KMS-11 (cell line): ENCODE measurements at regions not wholly inside any gene's neighbourhood (a gene's known extent, or its start where the extent isn't known, plus 50 kb on each side); places are given as distances from the start of the nearest gene placed in this dataset.

ENCODE experiments used
- H2AFZ ChIP-seq: fragments of 200-600 bp; sonication (generic); 2 replicates; pipeline ENCODE4 v1.6.1; 2016; ENCODE audit warnings: antibody characterized with exemption, mixed run types, low read depth
- H3K27ac ChIP-seq: fragments of 200-600 bp; sonication (generic); 2 replicates; pipeline ENCODE4 v1.6.1; 2016; ENCODE audit warnings: mild to moderate bottlenecking, mixed run types
- H3K27me3 ChIP-seq: fragments of 200-600 bp; sonication (generic); 2 replicates; pipeline ENCODE4 v1.6.1; 2017; ENCODE audit warnings: mild to moderate bottlenecking, low read depth, mixed run types, moderate library complexity; ENCODE audit not compliant: insufficient read depth
- H3K36me3 ChIP-seq: fragments of 200-600 bp; sonication (generic); 2 replicates; pipeline ENCODE4 v1.6.1; 2017; ENCODE audit warnings: mild to moderate bottlenecking, mixed run types; ENCODE audit not compliant: insufficient read depth
- H3K4me1 ChIP-seq: fragments of 200-600 bp; sonication (generic); 2 replicates; pipeline ENCODE4 v1.6.1; 2016; ENCODE audit warnings: mild to moderate bottlenecking, low read depth, mixed run types; ENCODE audit not compliant: poor library complexity, severe bottlenecking
- H3K4me2 ChIP-seq: fragments of 200-600 bp; sonication (generic); 2 replicates; pipeline ENCODE4 v1.7.0; 2016; ENCODE audit warnings: mild to moderate bottlenecking, mixed run types
- H3K4me3 ChIP-seq: fragments of 200-600 bp; sonication (generic); IDR thresholded peaks from 2 replicates; pipeline ENCODE4 v1.6.1; 2017; ENCODE audit warnings: low read depth, low read length, mixed read lengths; ENCODE audit not compliant: insufficient read depth
- H3K79me2 ChIP-seq: fragments of 200-600 bp; sonication (generic); 2 replicates; pipeline ENCODE4 v1.6.1; 2016; ENCODE audit warnings: low read depth, mixed run types; ENCODE audit not compliant: insufficient read depth
- H3K9ac ChIP-seq: fragments of 200-600 bp; sonication (generic); 2 replicates; pipeline ENCODE4 v1.6.1; 2016; ENCODE audit warnings: mild to moderate bottlenecking, mixed run types
- H4K20me1 ChIP-seq: fragments of 200-600 bp; sonication (generic); 2 replicates; pipeline ENCODE4 v1.6.1; 2016; ENCODE audit warnings: mild to moderate bottlenecking, mixed run types; ENCODE audit not compliant: insufficient read depth
- TF ChIP-seq, protein P1 (sequence below): fragments of 200-600 bp; sonication (generic); conservative IDR thresholded peaks from 2 replicates; pipeline ENCODE4 v1.6.1; 2017; ENCODE audit warnings: low read depth, mild to moderate bottlenecking, antibody characterized with exemption, low read length, moderate library complexity, mixed read lengths

DNA sequence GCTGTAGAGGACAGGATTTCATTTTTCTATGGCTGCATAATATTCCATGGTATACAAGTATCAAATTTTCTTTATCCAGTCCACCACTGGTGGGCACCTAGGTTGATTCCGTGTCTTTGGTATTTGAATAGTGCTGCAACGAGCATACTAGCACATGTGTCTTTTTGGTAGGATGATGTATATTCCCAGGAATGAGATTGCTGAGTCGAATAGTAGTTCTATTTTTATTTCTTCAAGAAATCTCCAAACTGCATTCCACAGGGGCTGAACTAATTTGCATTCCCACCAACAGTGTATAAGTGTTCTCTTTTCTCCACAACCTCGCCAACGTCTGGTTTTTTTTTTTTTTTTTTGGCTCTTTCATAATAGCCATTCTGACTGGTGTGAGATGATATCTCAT, 550.0 kb downstream of the REEP3 start:
- no peaks in the 10 kb centered on the region for H3K27me3 ChIP-seq

DNA sequence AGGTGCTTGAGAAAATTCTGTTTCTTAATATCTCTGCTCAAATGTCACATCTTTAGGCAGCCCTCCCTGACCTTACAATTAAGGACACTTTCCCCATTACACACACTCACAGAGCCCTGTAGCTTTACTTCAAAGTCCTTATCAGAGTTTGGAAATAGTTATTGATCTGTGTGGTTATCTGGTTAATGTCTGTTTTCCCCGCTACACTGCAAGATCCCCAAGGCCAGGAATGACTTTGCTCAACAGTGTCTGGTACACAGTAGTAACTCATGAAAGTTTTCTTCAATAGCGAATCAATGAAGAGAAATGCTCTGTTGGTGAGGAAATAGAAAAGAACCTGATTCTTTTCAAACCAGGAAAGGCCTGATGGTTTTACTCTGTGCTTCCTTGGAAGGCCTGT, 554.4 kb downstream of the REEP3 start:
- TF ChIP-seq, protein P1, sequence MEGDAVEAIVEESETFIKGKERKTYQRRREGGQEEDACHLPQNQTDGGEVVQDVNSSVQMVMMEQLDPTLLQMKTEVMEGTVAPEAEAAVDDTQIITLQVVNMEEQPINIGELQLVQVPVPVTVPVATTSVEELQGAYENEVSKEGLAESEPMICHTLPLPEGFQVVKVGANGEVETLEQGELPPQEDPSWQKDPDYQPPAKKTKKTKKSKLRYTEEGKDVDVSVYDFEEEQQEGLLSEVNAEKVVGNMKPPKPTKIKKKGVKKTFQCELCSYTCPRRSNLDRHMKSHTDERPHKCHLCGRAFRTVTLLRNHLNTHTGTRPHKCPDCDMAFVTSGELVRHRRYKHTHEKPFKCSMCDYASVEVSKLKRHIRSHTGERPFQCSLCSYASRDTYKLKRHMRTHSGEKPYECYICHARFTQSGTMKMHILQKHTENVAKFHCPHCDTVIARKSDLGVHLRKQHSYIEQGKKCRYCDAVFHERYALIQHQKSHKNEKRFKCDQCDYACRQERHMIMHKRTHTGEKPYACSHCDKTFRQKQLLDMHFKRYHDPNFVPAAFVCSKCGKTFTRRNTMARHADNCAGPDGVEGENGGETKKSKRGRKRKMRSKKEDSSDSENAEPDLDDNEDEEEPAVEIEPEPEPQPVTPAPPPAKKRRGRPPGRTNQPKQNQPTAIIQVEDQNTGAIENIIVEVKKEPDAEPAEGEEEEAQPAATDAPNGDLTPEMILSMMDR: no peak
- Histone ChIP-seq H3K79me2 (no peaks in the 10 kb centered on the region), H3K36me3 (no peaks in the 10 kb centered on the region), H3K27ac (no peak overlapping the region), H3K4me1 (no peaks in the 10 kb centered on the region), H4K20me1 (no peaks in the 10 kb centered on the region), H2AFZ (no peak overlapping the region), H3K4me2 (no peak overlapping the region), H3K4me3 (no peak overlapping the region), H3K9ac (no peak overlapping the region), H3K27me3 (no peaks in the 10 kb centered on the region)

More for the DNA sequence above, 550.0 kb downstream of the REEP3 start:
- TF ChIP-seq, protein P1: no peak
- no peaks in the 10 kb centered on the region for H3K36me3 ChIP-seq
- no peaks in the 10 kb centered on the region for H3K4me1 ChIP-seq
- no peak overlapping the region for H3K4me2 ChIP-seq
- no peaks in the 10 kb centered on the region for H4K20me1 ChIP-seq
- H3K4me3 ChIP-seq: no peak overlapping the region
- H3K9ac ChIP-seq: no peak overlapping the region
- no peak overlapping the region for H3K27ac ChIP-seq
- no peak overlapping the region for H2AFZ ChIP-seq
- H3K79me2 ChIP-seq: no peaks in the 10 kb centered on the region

DNA sequence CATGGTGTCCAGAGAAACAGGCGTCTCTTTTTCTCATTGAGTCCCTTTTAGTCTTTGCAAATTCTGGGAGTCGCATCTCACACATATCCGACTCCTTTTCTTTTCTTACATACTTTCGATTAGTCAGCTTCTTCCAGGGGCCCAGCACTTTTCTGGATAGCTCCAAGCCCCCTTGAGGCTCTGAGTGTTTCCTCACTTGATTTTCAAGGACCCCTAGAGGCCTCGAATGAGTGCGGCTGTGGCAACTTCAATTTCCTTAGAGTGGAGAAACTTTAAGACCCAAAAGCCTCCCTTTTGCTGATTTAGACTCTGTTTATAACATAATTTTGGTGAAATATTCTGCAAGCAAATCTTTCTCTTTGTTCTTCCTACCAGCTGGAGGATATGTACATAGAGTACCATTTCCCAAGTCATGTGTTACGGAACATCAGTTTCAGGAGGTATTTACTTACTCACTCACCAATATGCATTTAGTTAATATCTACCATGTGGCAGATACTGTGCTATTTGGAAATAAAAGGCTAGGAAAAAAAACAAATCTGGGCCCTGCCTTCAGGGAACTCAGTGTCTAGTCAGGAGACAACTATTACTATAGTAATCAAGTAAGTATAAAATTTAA, 555.2 kb downstream of the REEP3 start:
- no peaks in the 10 kb centered on the region for H3K4me1 ChIP-seq
- no peak overlapping the region for H3K4me2 ChIP-seq
- H2AFZ ChIP-seq: no peak overlapping the region
- H3K27ac ChIP-seq: no peak overlapping the region
- no peak overlapping the region for H3K4me3 ChIP-seq
- H3K36me3 ChIP-seq: no peaks in the 10 kb centered on the region
- TF ChIP-seq, protein P1: no peak
- no peaks in the 10 kb centered on the region for H3K79me2 ChIP-seq
- no peaks in the 10 kb centered on the region for H3K27me3 ChIP-seq
- no peak overlapping the region for H3K9ac ChIP-seq
- no peaks in the 10 kb centered on the region for H4K20me1 ChIP-seq

DNA sequence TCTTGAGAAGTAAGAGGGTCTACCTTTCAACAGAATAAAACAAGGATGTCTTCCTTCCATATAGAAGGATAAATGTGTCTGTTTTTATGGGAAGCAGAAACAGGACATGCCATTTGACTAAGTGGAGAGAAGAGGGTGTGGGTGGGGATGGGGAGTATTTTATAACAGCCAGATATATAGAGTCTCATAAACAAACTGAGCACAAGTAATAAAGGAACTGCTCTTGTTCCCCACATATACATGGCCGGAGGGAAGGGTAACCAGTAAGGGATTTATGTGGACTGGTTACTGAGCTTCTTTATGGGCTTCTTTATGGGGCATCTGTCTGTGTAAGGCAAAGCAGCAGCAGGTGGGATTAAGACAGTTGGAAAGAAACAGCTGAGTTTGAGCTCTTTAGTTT, 558.1 kb downstream of the REEP3 start:
- H3K9ac ChIP-seq: no peak overlapping the region
- TF ChIP-seq, protein P1: no peak

More for the DNA sequence above, 558.1 kb downstream of the REEP3 start:
- Histone ChIP-seq H3K4me3 (no peak overlapping the region), H3K4me2 (no peak overlapping the region), H3K27me3 (no peaks in the 10 kb centered on the region), H3K79me2 (no peaks in the 10 kb centered on the region), H4K20me1 (no peaks in the 10 kb centered on the region), H3K4me1 (no peaks in the 10 kb centered on the region), H3K36me3 (no peaks in the 10 kb centered on the region), H3K27ac (no peak overlapping the region), H2AFZ (no peak overlapping the region)
